Right lobe of liver (tissue), 6 donors: ENCODE measurements at regions not wholly inside any gene's neighbourhood (a gene's known extent, or its start where the extent isn't known, plus 50 kb on each side); places are given as distances from the start of the nearest gene placed in this dataset.

ENCODE experiments used
- ATAC-seq, 4 donors: fragments of 200-7000 bp; cut with Tn5 transposase; one replicate each; pipeline ENCODE4 v1.9.1; 2020; ENCODE audit warnings: mild to moderate bottlenecking in 4 of 4, moderate library complexity in 4 of 4
- DNase-seq, 3 donors: peaks; one replicate each; pipeline ENCODE4 v3.0.0-alpha.2; 2020
- H3K27ac ChIP-seq, 3 donors: fragments of 200-600 bp; one replicate each; pipeline ENCODE4 v1.8.0; 2022
- H3K27me3 ChIP-seq, 2 donors: fragments of 200-600 bp; one replicate each; pipeline ENCODE4 v1.8.0; 2022
- H3K36me3 ChIP-seq, 4 donors: fragments of 200-600 bp; sonication (generic) in 1 of 4; one replicate each; pipeline versions ENCODE4 v1.5.1 to v1.8.0; 2017 to 2022; ENCODE audit warnings: control low read depth in 1 of 4
- H3K4me1 ChIP-seq, 4 donors: fragments of 200-600 bp; sonication (generic) in 1 of 4; one replicate each; pipeline versions ENCODE4 v1.5.1 to v1.8.0; 2017 to 2022; ENCODE audit warnings: control low read depth in 1 of 4
- H3K4me3 ChIP-seq, 3 donors: fragments of 200-600 bp; one replicate each; pipeline ENCODE4 v1.8.0; 2022
- H3K9me3 ChIP-seq, 4 donors: fragments of 200-600 bp; sonication (generic) in 1 of 4; one replicate each; pipeline versions ENCODE4 v1.5.1 to v1.8.0; 2017 to 2022; ENCODE audit warnings: control low read depth in 1 of 4
- CTCF ChIP-seq, 4 donors: fragments of 200-600 bp in 3 of 4; fragments of 450-650 bp in 1 of 4; IDR thresholded peaks; one replicate each; pipeline versions ENCODE4 v1.5.1 to v1.8.0; 2016 to 2022; ENCODE audit warnings: antibody characterized with exemption in 4 of 4, mild to moderate bottlenecking in 2 of 4
- POLR2A ChIP-seq: fragments of 450-650 bp; IDR thresholded peaks from one replicate; pipeline ENCODE4 v1.6.1; 2017; ENCODE audit warnings: antibody characterized with exemption, mild to moderate bottlenecking
- WGBS: methylation state at CpG from one replicate; pipeline ENCODE4 v1.1.6; 2018; ENCODE audit warnings: low coverage, low lambda C conversion rate; ENCODE audit not compliant: insufficient coverage; ENCODE audit errors: missing lambda C conversion rate; 5-methylcytosine and 5-hydroxymethylcytosine counted together
- intact Hi-C, 2 donors: fragments of 100-400 bp; cut with DNase I; formaldehyde crosslinking; loops; one replicate each; pipeline versions ENCODE4 v1.11.2 to v1.14.1; 2022
- donor health status: DM: no; HTN: yes; CAD: no.
- donor health status: DM: no; HTN: no; CAD: no.
- donor health status: DM: no; HTN: no; CAD: no.
- donor health status: DM: no; HTN: yes; CAD: no.
- donor health status: DM: no; HTN: yes; CAD: no.

GRCh38 chr18:22564036-22564435, 146.3 kb upstream of the CTAGE1 start:
- TF ChIP-seq CTCF (IDR thresholded peaks at IDR 0.05) (no peak), POLR2A (no peak)
- intact Hi-C loops = no loop called here
- Histone ChIP-seq H3K27ac (no peak overlapping the region), H3K4me3 (no peak overlapping the region), H3K9me3 (no peaks in the 10 kb centered on the region), H3K27me3 (no peaks in the 10 kb centered on the region), H3K4me1 (peaks cover 0 to 3% (median 0%) of the 10 kb centered on the region in 4 donors), H3K36me3 (no peaks in the 10 kb centered on the region)
- DNase-seq = no peak
- ATAC-seq = no peak
- WGBS = 71% methylated on average over 2 of the region's 2 CpGs

- H3K4me3 ChIP-seq = no peak overlapping the region
- no peaks in the 10 kb centered on the region for H3K27me3 ChIP-seq
- no peaks in the 10 kb centered on the region for H3K36me3 ChIP-seq
- no peaks in the 10 kb centered on the region for H3K9me3 ChIP-seq
- H3K4me1 ChIP-seq = no peaks in the 10 kb centered on the region
- no peak for ATAC-seq
- DNase-seq = no peak
- no peak for TF ChIP-seq POLR2A
- H3K27ac ChIP-seq = no peak overlapping the region
- intact Hi-C loops = no loop called here
- WGBS = 61% methylated on average over 3 of the region's 3 CpGs
Measured at GRCh38 chr18:22566703-22567420, 149.1 kb upstream of the CTAGE1 start.

GRCh38 chr18:22567794-22568193, 150.1 kb upstream of the CTAGE1 start:
- TF ChIP-seq POLR2A (no peak), CTCF (IDR thresholded peaks at IDR 0.05) (no peak)
- Histone ChIP-seq H3K36me3 (no peaks in the 10 kb centered on the region), H3K9me3 (no peaks in the 10 kb centered on the region), H3K4me1 (no peaks in the 10 kb centered on the region), H3K4me3 (no peak overlapping the region), H3K27me3 (no peaks in the 10 kb centered on the region), H3K27ac (no peak overlapping the region)
- intact Hi-C loops = no loop called here
- DNase-seq (no peak), ATAC-seq (no peak)

- H3K36me3 ChIP-seq = no peaks in the 10 kb centered on the region
- no peaks in the 10 kb centered on the region for H3K27me3 ChIP-seq
- DNase-seq (no peak), ATAC-seq (no peak)
- H3K9me3 ChIP-seq = no peaks in the 10 kb centered on the region
- H3K4me3 ChIP-seq = no peak overlapping the region
- intact Hi-C loops = no loop called here
- no peaks in the 10 kb centered on the region for H3K4me1 ChIP-seq
- TF ChIP-seq CTCF (IDR thresholded peaks at IDR 0.05) = no peak
- no peak for TF ChIP-seq POLR2A
- 83% methylated on average over 2 of the region's 4 CpGs for WGBS
- no peak overlapping the region for H3K27ac ChIP-seq
Measured at GRCh38 chr18:22570492-22570891, 152.8 kb upstream of the CTAGE1 start.

GRCh38 chr18:22572341-22572740, 154.6 kb upstream of the CTAGE1 start:
- DNase-seq (no peak), ATAC-seq (no peak)
- 79% methylated on average over 1 of the region's 1 CpG for WGBS
- H3K27ac ChIP-seq = no peak overlapping the region
- intact Hi-C loops = no loop called here
- H3K4me3 ChIP-seq = no peak overlapping the region
- TF ChIP-seq POLR2A = no peak
- no peak for TF ChIP-seq CTCF (IDR thresholded peaks at IDR 0.05)
- H3K9me3 ChIP-seq = no peaks in the 10 kb centered on the region
- no peaks in the 10 kb centered on the region for H3K36me3 ChIP-seq
- no peaks in the 10 kb centered on the region for H3K27me3 ChIP-seq
- H3K4me1 ChIP-seq = no peaks in the 10 kb centered on the region
